ENCODE measurements at regions not wholly inside any gene's neighbourhood (a gene's known extent, or its start where the extent isn't known, plus 50 kb on each side); places are given as distances from the start of the nearest gene placed in this dataset.
"Not testable (repeated sequence)": the region's sequence is repeated elsewhere in the genome, so short reads cannot be mapped to it uniquely, and the experiment has no call there.

- DNase-seq (ENCODE audit: low spot score) = no peak
- H3K4me1 ChIP-seq = no peaks in the 10 kb centered on the region
- no peaks in the 10 kb centered on the region for H3K36me3 ChIP-seq
- H3K9me3 ChIP-seq = no peaks in the 10 kb centered on the region
- no peaks in the 10 kb centered on the region for H3K27me3 ChIP-seq
- no peak for TF ChIP-seq CTCF (IDR thresholded peaks at IDR 0.05)
- no peak overlapping the region for H3K4me3 ChIP-seq
- H3K27ac ChIP-seq = no peak overlapping the region
Observed at GRCh38 chr14:38554026-38554425, 298.1 kb upstream of the CLEC14A start.

GRCh38 chr14:38553586-38553985 lies 297.7 kb upstream of the CLEC14A start:
- DNase-seq (ENCODE audit: low spot score) = no peak
- H3K9me3 ChIP-seq = no peaks in the 10 kb centered on the region
- no peak overlapping the region for H3K4me3 ChIP-seq
- no peaks in the 10 kb centered on the region for H3K36me3 ChIP-seq
- no peaks in the 10 kb centered on the region for H3K27me3 ChIP-seq
- no peak for TF ChIP-seq CTCF (IDR thresholded peaks at IDR 0.05)
- no peak overlapping the region for H3K27ac ChIP-seq
- no peaks in the 10 kb centered on the region for H3K4me1 ChIP-seq

GRCh38 chr14:38549564-38549963 lies 293.7 kb upstream of the CLEC14A start:
- H3K9me3 ChIP-seq = no peaks in the 10 kb centered on the region
- no peak overlapping the region for H3K27ac ChIP-seq
- H3K4me1 ChIP-seq = no peaks in the 10 kb centered on the region
- TF ChIP-seq CTCF (IDR thresholded peaks at IDR 0.05) = no peak
- no peaks in the 10 kb centered on the region for H3K27me3 ChIP-seq
- H3K36me3 ChIP-seq = no peaks in the 10 kb centered on the region
- DNase-seq (ENCODE audit: low spot score) = no peak
- H3K4me3 ChIP-seq = no peak overlapping the region

DNA sequence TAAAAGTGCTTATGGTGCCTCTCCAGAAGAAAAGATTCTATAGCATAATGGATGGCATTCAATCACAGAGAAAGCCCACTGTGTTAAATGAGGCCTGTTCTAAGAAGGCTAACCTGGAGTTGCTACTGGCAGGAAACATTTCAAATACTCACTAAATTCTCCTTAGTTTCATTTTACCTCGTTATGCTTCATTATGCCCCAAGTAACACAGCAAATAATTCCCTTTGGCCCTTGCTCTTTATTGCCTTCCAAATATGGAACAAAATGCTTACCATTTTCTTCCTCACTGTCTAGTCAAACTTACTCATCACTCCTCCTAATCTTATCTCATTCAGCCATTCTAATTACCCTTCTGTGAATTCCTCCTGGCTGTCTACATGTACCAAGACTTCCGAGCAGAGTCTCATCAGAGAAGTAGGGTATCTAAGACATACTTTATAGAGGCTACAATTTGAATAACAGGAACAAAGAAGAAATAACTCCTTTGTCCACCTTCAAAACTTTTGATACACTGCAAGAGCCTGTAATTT lies 292.1 kb upstream of the CLEC14A start:
- no peaks in the 10 kb centered on the region for H3K36me3 ChIP-seq
- H3K27ac ChIP-seq = no peak overlapping the region
- H3K27me3 ChIP-seq = no peaks in the 10 kb centered on the region
- no peaks in the 10 kb centered on the region for H3K4me1 ChIP-seq
- TF ChIP-seq CTCF (IDR thresholded peaks at IDR 0.05) = no peak
- H3K4me3 ChIP-seq = no peak overlapping the region
- DNase-seq (ENCODE audit: low spot score) = no peak
- no peaks in the 10 kb centered on the region for H3K9me3 ChIP-seq

DNA sequence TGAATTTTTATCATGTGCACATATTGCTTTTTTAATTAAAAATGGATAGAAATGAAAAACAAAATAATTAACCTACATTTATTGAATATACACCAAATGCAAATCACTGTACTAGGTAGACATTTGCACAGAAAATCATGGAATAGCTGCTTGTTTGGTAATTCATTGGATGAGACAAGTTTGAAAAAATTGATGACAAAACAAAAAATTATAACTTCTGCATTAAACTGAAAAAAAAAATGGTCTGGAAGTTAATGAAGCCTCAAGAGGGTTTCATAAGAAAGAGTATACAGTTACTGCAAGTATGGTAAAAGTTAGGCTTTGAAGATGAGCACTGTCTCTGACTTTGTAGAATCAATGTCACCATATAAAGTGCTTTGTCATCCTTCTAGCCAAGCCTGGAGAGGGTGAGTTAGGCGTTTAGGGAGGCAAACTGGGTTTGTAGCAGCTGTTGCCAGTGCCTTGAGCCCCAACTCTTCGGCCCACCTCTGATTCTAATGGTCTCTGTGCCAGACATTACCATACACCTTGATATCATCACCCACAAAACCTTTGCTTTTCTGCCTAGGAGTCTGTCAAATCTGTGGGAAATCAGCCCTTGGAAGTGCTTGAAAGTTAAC lies 291.1 kb upstream of the CLEC14A start:
- no peaks in the 10 kb centered on the region for H3K27me3 ChIP-seq
- H3K4me1 ChIP-seq = no peaks in the 10 kb centered on the region
- H3K4me3 ChIP-seq = no peak overlapping the region
- DNase-seq (ENCODE audit: low spot score) = no peak
- no peak for TF ChIP-seq CTCF (IDR thresholded peaks at IDR 0.05)
- no peaks in the 10 kb centered on the region for H3K36me3 ChIP-seq
- no peaks in the 10 kb centered on the region for H3K9me3 ChIP-seq
- H3K27ac ChIP-seq = no peak overlapping the region

GRCh38 chr14:38544776-38545175 lies 288.9 kb upstream of the CLEC14A start:
- TF ChIP-seq CTCF (IDR thresholded peaks at IDR 0.05) = no peak
- Histone ChIP-seq H3K4me3 (no peak overlapping the region), H3K27ac (no peak overlapping the region), H3K9me3 (no peaks in the 10 kb centered on the region), H3K27me3 (no peaks in the 10 kb centered on the region), H3K36me3 (no peaks in the 10 kb centered on the region), H3K4me1 (no peaks in the 10 kb centered on the region)
- no peak for DNase-seq (ENCODE audit: low spot score)

DNA sequence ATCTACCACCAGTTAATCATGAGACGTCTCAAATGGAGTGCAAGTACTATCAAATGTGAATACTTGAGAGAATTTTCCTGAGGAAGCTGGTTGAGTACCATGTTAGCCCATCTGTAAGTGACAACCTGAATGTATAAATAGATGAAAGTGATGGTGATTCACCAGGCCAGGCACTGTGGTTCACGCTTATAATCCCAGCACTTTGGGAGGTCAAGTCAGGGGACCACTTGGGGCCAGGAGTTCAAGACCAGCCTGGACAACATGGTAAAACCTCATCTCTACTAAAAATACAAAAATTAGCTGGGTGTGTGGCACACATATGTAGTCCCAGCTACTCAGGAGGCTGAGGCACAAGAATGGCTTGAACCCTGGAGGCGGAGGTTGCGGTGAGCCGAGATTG lies 288.0 kb upstream of the CLEC14A start:
- H3K9me3 ChIP-seq; H3K36me3 ChIP-seq; H3K27ac ChIP-seq; H3K4me1 ChIP-seq; DNase-seq (ENCODE audit: low spot score); H3K4me3 ChIP-seq; H3K27me3 ChIP-seq: not testable (repeated sequence)

- H3K4me1 ChIP-seq; H3K27me3 ChIP-seq; DNase-seq (ENCODE audit: low spot score); H3K9me3 ChIP-seq; H3K27ac ChIP-seq; H3K4me3 ChIP-seq; H3K36me3 ChIP-seq: not testable (repeated sequence)
Observed at GRCh38 chr14:38538053-38538452, 282.2 kb upstream of the CLEC14A start.

Measured in right atrium auricular region (tissue), 2 donors.